ENCODE measurements at regions not wholly inside any gene's neighbourhood (a gene's known extent, or its start where the extent isn't known, plus 50 kb on each side); places are given as distances from the start of the nearest gene placed in this dataset.

DNA sequence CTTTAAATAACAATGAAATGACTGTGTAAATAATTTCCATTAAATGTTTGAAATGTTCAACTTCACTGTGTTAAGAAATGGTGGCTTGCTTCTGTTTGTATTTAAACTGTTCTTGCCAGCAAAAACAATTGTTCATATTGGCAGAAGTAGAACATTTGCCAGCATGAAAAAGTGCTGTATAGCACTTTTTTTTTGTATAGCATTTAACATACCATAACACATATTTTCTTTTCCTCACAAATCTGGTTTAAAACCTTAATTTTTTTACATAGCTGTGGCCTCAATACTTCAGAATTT, 94.1 kb downstream of the COX18 start:
- Histone ChIP-seq H3K27me3 (no peaks in the 10 kb centered on the region), H3K9me3 (no peaks in the 10 kb centered on the region), H3K4me3 (no peak overlapping the region), H3K27ac (no peak overlapping the region), H3K4me1 (peaks cover 0 to 4% (median 0%) of the 10 kb centered on the region in 3 donors), H3K36me3 (no peaks in the 10 kb centered on the region)
- ATAC-seq: no peak
- intact Hi-C loops (cut with DNase I): no loop called here
- TF ChIP-seq CTCF (IDR thresholded peaks at IDR 0.05): no peak
- no peak for FAIRE-seq
- no peak for DNase-seq

- WGBS, 2 donors: 67 to 74% methylated on average over 8 of the region's 8 CpGs
- no peak for TF ChIP-seq CTCF (IDR thresholded peaks at IDR 0.05)
- H3K4me1 ChIP-seq: peaks cover 0 to 4% (median 0%) of the 10 kb centered on the region in 3 donors
- DNase-seq: no peak
- intact Hi-C loops (cut with DNase I): no loop called here
- H3K4me3 ChIP-seq: no peak overlapping the region
- FAIRE-seq: no peak
- no peaks in the 10 kb centered on the region for H3K27me3 ChIP-seq
- no peaks in the 10 kb centered on the region for H3K9me3 ChIP-seq
- H3K27ac ChIP-seq: no peak overlapping the region
- no peaks in the 10 kb centered on the region for H3K36me3 ChIP-seq
- ATAC-seq: no peak
These were observed 94.6 kb downstream of the COX18 start for GRCh38 chr4:72974694-72975487.

DNA sequence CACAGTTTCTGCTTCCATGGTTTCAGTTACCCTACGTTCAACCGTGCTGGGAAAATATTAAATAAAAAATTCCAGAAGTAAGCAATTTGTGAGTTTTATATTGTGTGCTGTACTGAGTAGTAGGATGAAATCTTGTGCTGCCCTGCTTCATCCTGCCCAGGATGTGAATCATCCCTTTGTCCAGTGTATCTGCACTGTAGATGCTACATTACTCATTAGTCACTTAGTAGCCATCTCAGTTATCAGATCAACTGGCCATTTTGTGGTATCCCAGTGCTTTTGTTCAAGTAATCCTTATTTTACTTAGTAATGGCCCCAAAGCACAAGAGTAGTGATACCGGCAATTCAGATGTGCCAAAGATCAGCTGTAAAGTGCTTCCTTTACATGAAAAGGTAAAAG, 97.9 kb downstream of the COX18 start:
- H3K4me1 ChIP-seq: peaks cover 0 to 4% (median 0%) of the 10 kb centered on the region in 3 donors
- intact Hi-C loops (cut with DNase I): no loop called here
- no peaks in the 10 kb centered on the region for H3K9me3 ChIP-seq
- H3K4me3 ChIP-seq: no peak overlapping the region
- no peak overlapping the region for H3K27ac ChIP-seq
- no peaks in the 10 kb centered on the region for H3K27me3 ChIP-seq
- FAIRE-seq: no peak
- ATAC-seq: no peak
- 71 to 87% methylated on average over 3 of the region's 3 CpGs for WGBS, 2 donors
- TF ChIP-seq CTCF (IDR thresholded peaks at IDR 0.05): no peak
- no peaks in the 10 kb centered on the region for H3K36me3 ChIP-seq
- DNase-seq: no peak

DNA sequence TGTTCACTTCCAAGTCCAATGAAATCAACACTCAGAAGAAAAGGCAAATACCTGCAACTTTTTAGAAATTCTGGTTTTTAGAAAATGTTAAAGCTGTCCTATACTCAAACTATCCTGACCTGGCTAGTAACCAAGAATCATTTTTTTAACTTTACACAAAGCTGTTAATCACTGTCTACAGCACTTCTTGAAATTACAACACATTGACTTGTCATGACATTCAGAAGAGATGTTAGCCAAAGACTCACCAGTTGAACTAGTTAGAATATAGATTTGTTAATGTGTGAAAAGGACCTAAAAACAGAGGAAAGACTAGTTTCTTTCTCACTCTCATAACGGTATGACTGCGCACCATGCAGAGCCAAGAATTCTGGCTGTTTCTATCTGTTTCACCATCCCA, 98.8 kb downstream of the COX18 start:
- FAIRE-seq: no peak

More for the DNA sequence above, 98.8 kb downstream of the COX18 start:
- ATAC-seq: no peak
- Histone ChIP-seq H3K27me3 (no peaks in the 10 kb centered on the region), H3K4me1 (peaks cover 0 to 4% (median 0%) of the 10 kb centered on the region in 3 donors), H3K9me3 (no peaks in the 10 kb centered on the region), H3K27ac (no peak overlapping the region), H3K36me3 (no peaks in the 10 kb centered on the region), H3K4me3 (no peak overlapping the region)
- intact Hi-C loops (cut with DNase I): no loop called here
- no peak for DNase-seq
- 89 to 90% methylated on average over 2 of the region's 2 CpGs for WGBS, 2 donors
- TF ChIP-seq CTCF (IDR thresholded peaks at IDR 0.05): no peak

Data from pancreas (tissue), 10 donors.